Loucy (cell line): ENCODE measurements at regions not wholly inside any gene's neighbourhood (a gene's known extent, or its start where the extent isn't known, plus 50 kb on each side); places are given as distances from the start of the nearest gene placed in this dataset.

Experiments used
- CTCF ChIP-seq: fragments of 200-600 bp; sonication (generic); conservative IDR thresholded peaks from 2 replicates; pipeline ENCODE4 v1.5.1; 2014; ENCODE audit warnings: mild to moderate bottlenecking, antibody characterized with exemption, low read length
- EZH2phosphoT487 ChIP-seq: fragments of 200-600 bp; IDR thresholded peaks from 2 replicates; pipeline ENCODE4 v1.6.1; 2018; ENCODE audit warnings: antibody characterized with exemption, mild to moderate bottlenecking, moderate library complexity, borderline replicate concordance

GRCh38 chr1:232705815-232706575 lies 76.1 kb upstream of the SIPA1L2 start:
- no peak for TF ChIP-seq CTCF
- no peak for TF ChIP-seq EZH2phosphoT487
